GM18511 (cell line): ENCODE measurements at regions not wholly inside any gene's neighbourhood (a gene's known extent, or its start where the extent isn't known, plus 50 kb on each side); places are given as distances from the start of the nearest gene placed in this dataset.

Source experiments
- ATAC-seq: cut with Tn5 transposase; IDR thresholded peaks from one replicate; pipeline ENCODE4 v1.9.1; 2021; ENCODE audit warnings: mild to moderate bottlenecking, moderate library complexity; ENCODE audit not compliant: unreplicated experiment

- no peak for ATAC-seq
Measured at GRCh38 chr12:93198086-93198485, 179.6 kb upstream of the NUDT4 start.

GRCh38 chr12:93199831-93200236 is 177.9 kb upstream of the NUDT4 start:
- ATAC-seq = no peak

GRCh38 chr12:93200291-93200917 is 177.3 kb upstream of the NUDT4 start:
- ATAC-seq = peak; percentile 85

GRCh38 chr12:93201990-93202389 is 175.7 kb upstream of the NUDT4 start:
- no peak for ATAC-seq

GRCh38 chr12:93202688-93203087 is 175.0 kb upstream of the NUDT4 start:
- ATAC-seq = no peak

- no peak for ATAC-seq
Measured at GRCh38 chr12:93203361-93203760, 174.4 kb upstream of the NUDT4 start.

- ATAC-seq = no peak
Measured at GRCh38 chr12:93204896-93205295, 172.8 kb upstream of the NUDT4 start.

GRCh38 chr12:93205361-93205760 is 172.4 kb upstream of the NUDT4 start:
- ATAC-seq = no peak

- no peak for ATAC-seq
Measured at GRCh38 chr12:93208011-93208410, 169.7 kb upstream of the NUDT4 start.

- no peak for ATAC-seq
Measured at GRCh38 chr12:93214523-93215289, 163.0 kb upstream of the NUDT4 start.

GRCh38 chr12:93215290-93215678 is 162.4 kb upstream of the NUDT4 start:
- ATAC-seq = no peak

GRCh38 chr12:93219947-93220346 is 157.8 kb upstream of the NUDT4 start:
- ATAC-seq = no peak

- ATAC-seq = no peak
Measured at GRCh38 chr12:93221841-93222240, 155.9 kb upstream of the NUDT4 start.

- no peak for ATAC-seq
Measured at GRCh38 chr12:93223440-93224426, 154.0 kb upstream of the NUDT4 start.

GRCh38 chr12:93225094-93225493 is 152.6 kb upstream of the NUDT4 start:
- ATAC-seq = no peak

- ATAC-seq = no peak
Measured at GRCh38 chr12:93226361-93226760, 151.4 kb upstream of the NUDT4 start.

GRCh38 chr12:93229494-93230325 is 148.0 kb upstream of the NUDT4 start:
- no peak for ATAC-seq

GRCh38 chr12:93230326-93230720 is 147.4 kb upstream of the NUDT4 start:
- no peak for ATAC-seq

- no peak for ATAC-seq
Measured at GRCh38 chr12:93231938-93232337, 145.8 kb upstream of the NUDT4 start.

GRCh38 chr12:93234641-93235040 is 143.1 kb upstream of the NUDT4 start:
- ATAC-seq = no peak

- ATAC-seq = no peak
Measured at GRCh38 chr12:93235881-93236280, 141.8 kb upstream of the NUDT4 start.
